H1 (cell line): ENCODE measurements at regions not wholly inside any gene's neighbourhood (a gene's known extent, or its start where the extent isn't known, plus 50 kb on each side); places are given as distances from the start of the nearest gene placed in this dataset.

Experiments used
- CTCF ChIA-PET: fragments of 300-600 bp; sonication (Branson Sonifier 250); formaldehyde crosslinking; loops from one replicate; lab custom pipeline; 2021; ENCODE audit not compliant: partially characterized antibody; lab: Charles Lee
- POLR2A ChIA-PET: fragments of 300-600 bp; sonication (Branson Sonifier 250); formaldehyde crosslinking; loops from one replicate; lab custom pipeline; 2021; ENCODE audit warnings: inconsistent platforms; ENCODE audit not compliant: partially characterized antibody; lab: Charles Lee
- DNase-seq, 2 experiments: peaks; one replicate each; pipeline versions ENCODE4 v3.0.0 to v3.0.0-alpha.2; 2010 to 2022; ENCODE audit warnings: low spot score in 2 of 2, low read depth in 1 of 2, mixed read lengths in 1 of 2
- FAIRE-seq: peaks from 2 replicates; lab custom pipeline; 2011; peaks lifted over from hg19 to GRCh38; lab: Jason Lieb, UNC
- H2AFZ ChIP-seq: 2 replicates; pipeline ENCODE4 v1.8.1; 2012; ENCODE audit warnings: low read length, inconsistent platforms
- H2AK5ac ChIP-seq: 2 replicates; pipeline ENCODE4 v1.6.1; 2013; ENCODE audit warnings: low read depth, low read length
- H2BK120ac ChIP-seq: replicated peaks from 2 replicates; pipeline ENCODE3; 2013; ENCODE audit warnings: low read depth, low read length, inconsistent platforms
- H2BK12ac ChIP-seq: 2 replicates; pipeline ENCODE4 v1.6.1; 2013; ENCODE audit warnings: low read depth, low read length
- H2BK15ac ChIP-seq: 2 replicates; pipeline ENCODE4 v1.6.1; 2013; ENCODE audit warnings: low read length
- H2BK20ac ChIP-seq: 2 replicates; pipeline ENCODE4 v1.6.1; 2013; ENCODE audit warnings: low read length
- H2BK5ac ChIP-seq: 2 replicates; pipeline ENCODE4 v1.6.1; 2013; ENCODE audit warnings: low read depth, low read length
- H3K14ac ChIP-seq: 2 replicates; pipeline ENCODE4 v1.6.1; 2013; ENCODE audit warnings: inconsistent platforms; ENCODE audit not compliant: insufficient read length
- H3K18ac ChIP-seq: 2 replicates; pipeline ENCODE4 v1.6.1; 2013; ENCODE audit warnings: low read length; ENCODE audit errors: extremely low read depth
- H3K23ac ChIP-seq: 2 replicates; pipeline ENCODE4 v1.6.1; 2013; ENCODE audit warnings: inconsistent platforms; ENCODE audit not compliant: insufficient read length
- H3K23me2 ChIP-seq: 2 replicates; pipeline ENCODE4 v1.6.1; 2013; ENCODE audit warnings: low read depth, low read length
- H3K27ac ChIP-seq: 2 replicates; pipeline ENCODE4 v1.6.1; 2011; ENCODE audit warnings: low read depth, low read length, inconsistent platforms
- H3K27me3 ChIP-seq, 4 experiments: replicated peaks in 1 of 4; 1 replicate in 1 of 4; 2 replicates in 3 of 4; pipeline versions ENCODE4 v1.6.1 to v1.8.1; 2011 to 2013; ENCODE audit warnings: low read length in 3 of 4, mild to moderate bottlenecking in 3 of 4, inconsistent platforms in 2 of 4, mixed read lengths in 2 of 4, moderate library complexity in 1 of 4; ENCODE audit not compliant: control insufficient read depth in 3 of 4, insufficient read depth in 3 of 4; ENCODE audit errors: extremely low read depth in 1 of 4
- H3K36me3 ChIP-seq, 4 experiments: 2 replicates each; pipeline versions ENCODE4 v1.6.1 to v1.8.1; 2011 to 2013; ENCODE audit warnings: mild to moderate bottlenecking in 4 of 4, low read length in 3 of 4, moderate library complexity in 2 of 4, control low read depth in 1 of 4, inconsistent platforms in 1 of 4; ENCODE audit not compliant: insufficient read depth in 4 of 4, control insufficient read depth in 2 of 4
- H3K4ac ChIP-seq: replicated peaks from 2 replicates; pipeline ENCODE3; 2013; ENCODE audit warnings: low read length, low read depth, mixed read lengths, inconsistent platforms; ENCODE audit not compliant: insufficient read length
- H3K4me1 ChIP-seq, 4 experiments: replicated peaks in 1 of 4; 1 replicate in 1 of 4; 2 replicates in 3 of 4; pipeline versions ENCODE4 v1.6.1 to v1.8.1; 2011 to 2013; ENCODE audit warnings: low read length in 3 of 4, inconsistent platforms in 2 of 4, mixed read lengths in 1 of 4; ENCODE audit not compliant: insufficient read depth in 4 of 4, control insufficient read depth in 3 of 4
- H3K4me2 ChIP-seq, 2 experiments: 2 replicates each; pipeline versions ENCODE4 v1.6.1 to v1.8.1; 2011 to 2013; ENCODE audit warnings: low read depth in 2 of 2, low read length in 2 of 2, control low read depth in 1 of 2, inconsistent platforms in 1 of 2, mild to moderate bottlenecking in 1 of 2; ENCODE audit not compliant: insufficient read depth in 1 of 2
- H3K4me3 ChIP-seq, 4 experiments: fragments of 200-600, 300-600 bp in 1 of 4; sonication (generic), shearing (Covaris generic), sonication (Bioruptor Twin) in 1 of 4; 2 replicates each; pipeline versions ENCODE4 v1.5.1 to v1.8.1; 2011 to 2016; ENCODE audit warnings: low read length in 4 of 4, low read depth in 3 of 4, control low read depth in 2 of 4, inconsistent platforms in 2 of 4, mild to moderate bottlenecking in 2 of 4, mixed read lengths in 1 of 4, moderate library complexity in 1 of 4; ENCODE audit not compliant: insufficient read depth in 2 of 4; ENCODE audit errors: extremely low read depth in 1 of 4
- H3K56ac ChIP-seq: replicated peaks from 2 replicates; pipeline ENCODE3; 2013; ENCODE audit warnings: low read depth, mild to moderate bottlenecking, mixed read lengths, low read length, inconsistent platforms; ENCODE audit not compliant: insufficient read length
- H3K79me1 ChIP-seq: 2 replicates; pipeline ENCODE4 v1.6.1; 2013; ENCODE audit warnings: low read depth, low read length, control low read depth
- H3K79me2 ChIP-seq, 2 experiments: 2 replicates each; pipeline versions ENCODE4 v1.6.1 to v1.8.1; 2012 to 2013; ENCODE audit warnings: low read length in 2 of 2, mild to moderate bottlenecking in 2 of 2, inconsistent platforms in 1 of 2; ENCODE audit not compliant: insufficient read depth in 2 of 2, control insufficient read depth in 1 of 2
- H3K9ac ChIP-seq, 4 experiments: replicated peaks in 1 of 4; 1 replicate in 1 of 4; 2 replicates in 3 of 4; pipeline versions ENCODE4 v1.6.1 to v1.8.1; 2011 to 2013; ENCODE audit warnings: low read depth in 3 of 4, low read length in 3 of 4, control low read depth in 2 of 4, mild to moderate bottlenecking in 2 of 4, moderate library complexity in 2 of 4, inconsistent platforms in 1 of 4; ENCODE audit errors: extremely low read depth in 1 of 4
- H3K9me3 ChIP-seq, 2 experiments: 2 replicates each; pipeline versions ENCODE4 v1.6.1 to v1.8.1; 2012 to 2013; ENCODE audit warnings: mild to moderate bottlenecking in 2 of 2, moderate library complexity in 2 of 2, control low read depth in 1 of 2, inconsistent platforms in 1 of 2, low read depth in 1 of 2, low read length in 1 of 2, mixed read lengths in 1 of 2; ENCODE audit not compliant: insufficient read depth in 2 of 2
- H4K20me1 ChIP-seq, 2 experiments: replicated peaks in 1 of 2; 2 replicates each; pipeline versions ENCODE3 to v1.8.1; 2011 to 2013; ENCODE audit warnings: inconsistent platforms in 2 of 2, low read length in 2 of 2, mild to moderate bottlenecking in 1 of 2; ENCODE audit not compliant: insufficient read depth in 2 of 2, control insufficient read depth in 1 of 2
- H4K5ac ChIP-seq: 2 replicates; pipeline ENCODE4 v1.6.1; 2013; ENCODE audit warnings: low read length, low read depth, mixed read lengths, inconsistent platforms; ENCODE audit not compliant: insufficient read length
- H4K8ac ChIP-seq: 2 replicates; pipeline ENCODE4 v1.8.0; 2013; ENCODE audit warnings: mild to moderate bottlenecking, moderate library complexity, low read length, inconsistent platforms; ENCODE audit not compliant: insufficient read depth; ENCODE audit errors: extremely low read depth
- H4K91ac ChIP-seq: replicated peaks from 2 replicates; pipeline ENCODE3; 2013; ENCODE audit warnings: low read length, mixed read lengths, inconsistent platforms; ENCODE audit not compliant: insufficient read length
- BACH1 ChIP-seq: IDR thresholded peaks from 2 replicates; pipeline ENCODE4 v1.6.1; 2012; ENCODE audit warnings: low read length, improper control_type of control experiment
- GTF2F1 ChIP-seq: IDR thresholded peaks from 2 replicates; pipeline ENCODE4 v1.6.1; 2012; ENCODE audit warnings: low read depth, low read length, improper control_type of control experiment, borderline replicate concordance
- POLR2AphosphoS5 ChIP-seq: IDR thresholded peaks from 2 replicates; pipeline ENCODE4 v1.6.1; 2011; ENCODE audit warnings: low read depth, low read length
- RXRA ChIP-seq: IDR thresholded peaks from 2 replicates; pipeline ENCODE4 v1.6.1; 2011; ENCODE audit warnings: low read depth, mild to moderate bottlenecking, low read length, moderate library complexity; ENCODE audit not compliant: insufficient read depth
- SP2 ChIP-seq: IDR thresholded peaks from 2 replicates; pipeline ENCODE4 v1.6.1; 2012; ENCODE audit warnings: mild to moderate bottlenecking, low read length, inconsistent platforms
- WGBS, 2 experiments: shearing (Covaris generic) in 1 of 2; methylation state at CpG; one replicate each; pipeline versions ENCODE4 v1.1.6 to v1.1.7; 2013 to 2015; ENCODE audit warnings: low lambda C conversion rate in 2 of 2, mixed read lengths in 2 of 2, inconsistent platforms in 1 of 2, low coverage in 1 of 2, missing lambda C conversion rate in 1 of 2; ENCODE audit not compliant: insufficient replicate concordance in 2 of 2, insufficient coverage in 1 of 2, insufficient read length in 1 of 2; ENCODE audit errors: extremely low coverage in 1 of 2, missing lambda C conversion rate in 1 of 2; 5-methylcytosine and 5-hydroxymethylcytosine counted together
- TF ChIP-seq, protein P1 (sequence below): IDR thresholded peaks from 2 replicates; pipeline ENCODE4 v1.6.1; 2012; ENCODE audit warnings: inconsistent platforms

DNA sequence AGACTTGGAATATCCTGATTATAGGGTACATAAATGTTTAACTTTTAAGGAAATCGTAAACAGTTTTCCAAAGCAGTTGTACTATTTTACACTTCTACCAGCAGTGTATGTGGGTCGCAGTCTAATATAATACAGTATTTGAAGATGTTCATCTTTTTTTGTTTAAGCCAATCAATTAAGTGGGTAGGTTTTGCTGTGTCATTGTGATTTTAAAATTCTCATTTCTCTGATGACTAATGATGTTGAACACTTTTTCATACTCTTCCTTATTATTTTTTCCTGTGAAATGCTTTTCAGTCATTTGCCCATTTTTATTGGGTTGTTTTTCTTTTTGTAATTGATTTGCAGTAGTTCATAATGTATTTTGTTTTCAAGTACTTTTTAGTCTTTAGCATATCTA lies 2689.7 kb downstream of the PCDH9 start:
- Histone ChIP-seq H4K91ac (no peak overlapping the region), H4K5ac (no peak overlapping the region), H3K56ac (no peak overlapping the region), H2AK5ac (no peak overlapping the region), H3K23ac (no peak overlapping the region), H3K4ac (no peak overlapping the region), H2BK20ac (no peak overlapping the region), H2BK12ac (no peak overlapping the region), H3K14ac (no peak overlapping the region), H3K79me1 (no peaks in the 10 kb centered on the region), H2AFZ (no peak overlapping the region), H2BK15ac (no peak overlapping the region), H3K9ac (no peak overlapping the region), H2BK120ac (no peak overlapping the region), H3K9me3 (no peaks in the 10 kb centered on the region), H2BK5ac (no peak overlapping the region), H3K27me3 (no peaks in the 10 kb centered on the region), H3K4me1 (no peaks in the 10 kb centered on the region), H3K18ac (no peak overlapping the region), H4K20me1 (no peaks in the 10 kb centered on the region), H3K79me2 (no peaks in the 10 kb centered on the region), H3K23me2 (no peaks in the 10 kb centered on the region; the same call in 1 of the 2 replicates), H3K4me2 (no peak overlapping the region), H3K4me3 (no peak overlapping the region), H4K8ac (no peak overlapping the region)
- FAIRE-seq = no peak
- DNase-seq = no peak
- CTCF ChIA-PET = interaction anchor here (1.1 kb wide), 1 partner anchor 12 kb away, joined by 3 read pairs; no protein-coding TSS in a partner anchor
- WGBS, 2 experiments = 95% methylated on average over 2 of the region's 2 CpGs; no CpG with 5 or more reads in 1 of the 2 experiments
- POLR2A ChIA-PET = no interaction called here
- no peak for TF ChIP-seq GTF2F1
- TF ChIP-seq POLR2AphosphoS5 = no peak
- no peak for TF ChIP-seq BACH1
- no peak for TF ChIP-seq RXRA
- TF ChIP-seq SP2 = no peak
- TF ChIP-seq, protein P1, sequence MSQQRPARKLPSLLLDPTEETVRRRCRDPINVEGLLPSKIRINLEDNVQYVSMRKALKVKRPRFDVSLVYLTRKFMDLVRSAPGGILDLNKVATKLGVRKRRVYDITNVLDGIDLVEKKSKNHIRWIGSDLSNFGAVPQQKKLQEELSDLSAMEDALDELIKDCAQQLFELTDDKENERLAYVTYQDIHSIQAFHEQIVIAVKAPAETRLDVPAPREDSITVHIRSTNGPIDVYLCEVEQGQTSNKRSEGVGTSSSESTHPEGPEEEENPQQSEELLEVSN = no peak
- TF ChIP-seq, all 59 proteins: peak for 0
- Histone ChIP-seq H3K36me3 (no peaks in the 10 kb centered on the region), H3K27ac (no peak overlapping the region)
